WTC11 (cell line): ENCODE measurements at regions not wholly inside any gene's neighbourhood (a gene's known extent, or its start where the extent isn't known, plus 50 kb on each side); places are given as distances from the start of the nearest gene placed in this dataset.

Experiments
- ATAC-seq: fragments of 200-7000 bp; cut with Tn5 transposase; 2 replicates; pipeline ENCODE4 v1.10.0; 2021; ENCODE audit warnings: mild to moderate bottlenecking, moderate library complexity
- CTCF ChIA-PET: fragments of 300-600 bp; sonication (Branson Sonifier 250); formaldehyde crosslinking; loops from one replicate; lab custom pipeline; 2021; ENCODE audit warnings: antibody characterized with exemption; lab: Charles Lee
- POLR2A ChIA-PET: fragments of 350-600 bp; sonication (Branson Sonifier 250); formaldehyde crosslinking; loops from one replicate; lab custom pipeline; 2021; ENCODE audit warnings: antibody characterized with exemption; lab: Charles Lee
- DNase-seq: peaks from one replicate; pipeline ENCODE4 v3.0.0; 2021; ENCODE audit warnings: low spot score
- H3K27ac Mint-ChIP-seq: 2 replicates; pipeline ENCODE4 v1.8.0; 2021; ENCODE audit warnings: mixed read lengths
- H3K27me3 Mint-ChIP-seq: 2 replicates; pipeline ENCODE4 v1.8.0; 2021; ENCODE audit warnings: low read depth, mild to moderate bottlenecking, moderate library complexity, mixed read lengths
- H3K36me3 Mint-ChIP-seq: 2 replicates; pipeline ENCODE4 v1.8.0; 2021; ENCODE audit warnings: mixed read lengths
- H3K4me1 Mint-ChIP-seq: 2 replicates; pipeline ENCODE4 v1.8.0; 2022; ENCODE audit warnings: mixed read lengths
- H3K4me3 Mint-ChIP-seq: 2 replicates; pipeline ENCODE4 v1.8.0; 2021; ENCODE audit warnings: mild to moderate bottlenecking, moderate library complexity, mixed read lengths
- H3K9me3 Mint-ChIP-seq: 2 replicates; pipeline ENCODE4 v1.8.0; 2021; ENCODE audit warnings: mixed read lengths
- EMX1 ChIP-seq: fragments of 250-450 bp; sonication (Bioruptor Pico); IDR thresholded peaks from 2 replicates; pipeline ENCODE4 v1.8.0; 2021; ENCODE audit warnings: mild to moderate bottlenecking
- FOXP1 ChIP-seq: sonication (generic); formaldehyde crosslinking; IDR thresholded peaks from 2 replicates; pipeline ENCODE4 v1.8.0; 2022; ENCODE audit warnings: missing genetic modification reagents, mild to moderate bottlenecking, moderate library complexity, borderline replicate concordance
- GABPB1 ChIP-seq: sonication (generic); formaldehyde crosslinking; IDR thresholded peaks from 2 replicates; pipeline ENCODE4 v1.8.1; 2023; ENCODE audit warnings: mild to moderate bottlenecking, missing genetic modification reagents
- GRHL2 ChIP-seq: fragments of 250-450 bp; sonication (Bioruptor Pico); IDR thresholded peaks from 2 replicates; pipeline ENCODE4 v1.8.0; 2022; ENCODE audit warnings: mild to moderate bottlenecking, moderate library complexity; ENCODE audit not compliant: insufficient replicate concordance, severe bottlenecking
- JAZF1 ChIP-seq: fragments of 250-450 bp; sonication (Bioruptor Pico); IDR thresholded peaks from 2 replicates; pipeline ENCODE4 v1.9.0; 2021; ENCODE audit warnings: moderate library complexity, mild to moderate bottlenecking, inconsistent platforms
- JUN ChIP-seq: sonication (generic); formaldehyde crosslinking; IDR thresholded peaks from 2 replicates; pipeline ENCODE4 v1.8.0; 2023; ENCODE audit warnings: mild to moderate bottlenecking, missing genetic modification reagents
- MXD4 ChIP-seq: fragments of 250-450 bp; sonication (Bioruptor Pico); IDR thresholded peaks from 2 replicates; pipeline ENCODE4 v1.8.0; 2021; ENCODE audit warnings: mild to moderate bottlenecking, moderate library complexity, borderline replicate concordance
- MYBL2 ChIP-seq: sonication (generic); formaldehyde crosslinking; IDR thresholded peaks from 2 replicates; pipeline ENCODE4 v1.8.1; 2023; ENCODE audit warnings: mild to moderate bottlenecking, moderate library complexity, missing genetic modification reagents
- NFYB ChIP-seq: sonication (generic); formaldehyde crosslinking; conservative IDR thresholded peaks from 2 replicates; pipeline ENCODE4 v1.8.0; 2022; ENCODE audit warnings: low read depth, missing genetic modification reagents
- NR1H2 ChIP-seq: sonication (generic); formaldehyde crosslinking; IDR thresholded peaks from 2 replicates; pipeline ENCODE4 v1.9.0; 2021; ENCODE audit warnings: mild to moderate bottlenecking, moderate library complexity, missing genetic modification reagents
- NR2C2 ChIP-seq: sonication (generic); formaldehyde crosslinking; IDR thresholded peaks from 2 replicates; pipeline ENCODE4 v1.8.0; 2022; ENCODE audit warnings: mild to moderate bottlenecking, missing genetic modification reagents
- SOX15 ChIP-seq: fragments of 250-450 bp; sonication (Bioruptor Pico); IDR thresholded peaks from 2 replicates; pipeline ENCODE4 v1.9.0; 2021; ENCODE audit warnings: mild to moderate bottlenecking
- SP1 ChIP-seq: sonication (generic); formaldehyde crosslinking; conservative IDR thresholded peaks from 2 replicates; pipeline ENCODE4 v1.8.1; 2022; ENCODE audit warnings: missing genetic modification reagents
- TEAD1 ChIP-seq: sonication (generic); formaldehyde crosslinking; IDR thresholded peaks from 2 replicates; pipeline ENCODE4 v1.8.0; 2022; ENCODE audit warnings: mild to moderate bottlenecking, missing genetic modification reagents
- ZNF121 ChIP-seq: sonication (generic); formaldehyde crosslinking; IDR thresholded peaks from 2 replicates; pipeline ENCODE4 v1.8.0; 2023; ENCODE audit warnings: missing genetic modification reagents
- ZNF232 ChIP-seq: sonication (generic); formaldehyde crosslinking; IDR thresholded peaks from 2 replicates; pipeline ENCODE4 v1.8.0; 2022; ENCODE audit warnings: mild to moderate bottlenecking, missing genetic modification reagents
- ZNF263 ChIP-seq: sonication (generic); formaldehyde crosslinking; IDR thresholded peaks from 2 replicates; pipeline ENCODE4 v1.8.1; 2022; ENCODE audit warnings: low read depth, mild to moderate bottlenecking, moderate library complexity, missing genetic modification reagents
- ZNF671 ChIP-seq: fragments of 250-450 bp; sonication (Bioruptor Pico); IDR thresholded peaks from 2 replicates; pipeline ENCODE4 v1.8.0; 2021; ENCODE audit warnings: mild to moderate bottlenecking
- TF ChIP-seq, protein P1 (sequence below): fragments of 250-450 bp; sonication (Bioruptor Pico); IDR thresholded peaks from 2 replicates; pipeline ENCODE4 v1.9.0; 2021; ENCODE audit warnings: mild to moderate bottlenecking
- TF ChIP-seq, protein P2 (sequence below): sonication (generic); formaldehyde crosslinking; IDR thresholded peaks from 2 replicates; pipeline ENCODE4 v1.8.0; 2022; ENCODE audit warnings: mild to moderate bottlenecking, missing genetic modification reagents
- TF ChIP-seq, protein P3 (sequence below): sonication (generic); formaldehyde crosslinking; IDR thresholded peaks from 2 replicates; pipeline ENCODE4 v1.8.1; 2023; ENCODE audit warnings: mild to moderate bottlenecking, missing genetic modification reagents, moderate library complexity

DNA sequence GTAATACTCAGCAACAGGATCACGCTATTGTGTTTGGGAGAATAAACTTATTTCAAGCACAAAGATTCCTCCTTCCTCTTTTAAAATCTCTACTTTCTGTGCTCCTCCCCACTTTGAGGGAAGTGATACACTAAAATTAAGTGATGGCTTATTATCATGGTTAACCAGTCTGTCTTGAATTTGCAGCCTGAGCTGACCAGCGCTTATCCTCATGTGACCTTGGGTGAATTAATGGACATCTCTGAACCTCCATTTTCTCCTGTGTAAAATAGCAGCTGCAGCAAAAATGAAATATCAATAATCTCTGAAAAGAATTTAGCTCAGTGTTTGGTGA, 222.6 kb downstream of the BCAS1 start (continued):
- no peak for TF ChIP-seq ZNF121 (CRISPR knock-in tag)

DNA sequence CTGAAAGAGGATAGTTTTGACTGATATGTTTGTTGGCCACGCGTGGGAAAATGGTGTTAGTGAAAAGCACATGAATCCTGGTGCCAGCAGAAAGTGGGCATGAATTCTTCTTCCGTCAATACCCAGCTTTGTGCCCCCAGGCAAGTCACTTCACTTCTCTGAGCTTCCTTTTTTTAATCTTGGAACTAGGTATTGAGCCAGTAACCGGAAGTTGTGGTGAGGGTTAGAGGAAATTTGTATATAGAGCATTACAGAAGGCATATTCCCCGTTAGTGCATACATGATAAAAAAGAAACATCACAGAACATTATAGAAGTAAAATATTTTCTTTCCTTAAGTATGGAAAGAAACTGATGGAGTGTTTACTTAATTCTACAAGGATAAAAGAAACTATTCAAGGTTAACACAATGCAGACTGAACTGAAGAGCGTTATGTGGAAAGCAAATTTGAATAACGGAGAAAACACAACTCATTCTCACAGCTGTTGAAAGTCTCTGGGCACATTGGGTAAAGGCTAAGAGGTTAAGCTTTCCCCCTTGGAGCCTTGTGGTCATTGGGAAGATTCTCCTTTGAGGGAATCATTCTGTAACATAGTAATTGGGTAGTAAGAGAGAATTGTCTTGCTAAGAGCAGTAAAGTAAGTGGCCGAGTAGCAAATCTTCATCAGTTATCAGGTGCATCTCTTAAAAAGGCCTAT, 223.1 kb downstream of the BCAS1 start:
- TF ChIP-seq SP1 (CRISPR knock-in tag) (no peak), JAZF1 (CRISPR knock-in tag) (no peak), ZNF671 (CRISPR knock-in tag) (no peak), EMX1 (CRISPR knock-in tag) (no peak), ZNF263 (no peak), FOXP1 (CRISPR knock-in tag) (no peak), MYBL2 (CRISPR knock-in tag) (no peak), SOX15 (CRISPR knock-in tag) (no peak), TEAD1 (no peak), ZNF121 (CRISPR knock-in tag) (no peak), GRHL2 (CRISPR knock-in tag) (no peak), NFYB (CRISPR knock-in tag) (no peak), ZNF232 (no peak)
- TF ChIP-seq, protein P1, sequence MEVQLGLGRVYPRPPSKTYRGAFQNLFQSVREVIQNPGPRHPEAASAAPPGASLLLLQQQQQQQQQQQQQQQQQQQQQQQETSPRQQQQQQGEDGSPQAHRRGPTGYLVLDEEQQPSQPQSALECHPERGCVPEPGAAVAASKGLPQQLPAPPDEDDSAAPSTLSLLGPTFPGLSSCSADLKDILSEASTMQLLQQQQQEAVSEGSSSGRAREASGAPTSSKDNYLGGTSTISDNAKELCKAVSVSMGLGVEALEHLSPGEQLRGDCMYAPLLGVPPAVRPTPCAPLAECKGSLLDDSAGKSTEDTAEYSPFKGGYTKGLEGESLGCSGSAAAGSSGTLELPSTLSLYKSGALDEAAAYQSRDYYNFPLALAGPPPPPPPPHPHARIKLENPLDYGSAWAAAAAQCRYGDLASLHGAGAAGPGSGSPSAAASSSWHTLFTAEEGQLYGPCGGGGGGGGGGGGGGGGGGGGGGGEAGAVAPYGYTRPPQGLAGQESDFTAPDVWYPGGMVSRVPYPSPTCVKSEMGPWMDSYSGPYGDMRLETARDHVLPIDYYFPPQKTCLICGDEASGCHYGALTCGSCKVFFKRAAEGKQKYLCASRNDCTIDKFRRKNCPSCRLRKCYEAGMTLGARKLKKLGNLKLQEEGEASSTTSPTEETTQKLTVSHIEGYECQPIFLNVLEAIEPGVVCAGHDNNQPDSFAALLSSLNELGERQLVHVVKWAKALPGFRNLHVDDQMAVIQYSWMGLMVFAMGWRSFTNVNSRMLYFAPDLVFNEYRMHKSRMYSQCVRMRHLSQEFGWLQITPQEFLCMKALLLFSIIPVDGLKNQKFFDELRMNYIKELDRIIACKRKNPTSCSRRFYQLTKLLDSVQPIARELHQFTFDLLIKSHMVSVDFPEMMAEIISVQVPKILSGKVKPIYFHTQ: no peak
- TF ChIP-seq, protein P2, sequence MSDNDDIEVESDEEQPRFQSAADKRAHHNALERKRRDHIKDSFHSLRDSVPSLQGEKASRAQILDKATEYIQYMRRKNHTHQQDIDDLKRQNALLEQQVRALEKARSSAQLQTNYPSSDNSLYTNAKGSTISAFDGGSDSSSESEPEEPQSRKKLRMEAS (CRISPR knock-in tag): no peak
- H3K27me3 Mint-ChIP-seq: no peaks in the 10 kb centered on the region
- H3K9me3 Mint-ChIP-seq: 0 out of 2 replicates have a peak, but pooled peaks cover 4% of the 10 kb centered on the region
- no peak overlapping the region for H3K4me3 Mint-ChIP-seq
- no peak overlapping the region for H3K27ac Mint-ChIP-seq
- H3K4me1 Mint-ChIP-seq: peaks cover 10% of the 10 kb centered on the region
- ATAC-seq: no peak
- POLR2A ChIA-PET: no interaction called here
- CTCF ChIA-PET: interaction anchor here (0.5 kb wide), 1 partner anchor 273 kb away, joined by 4 read pairs; no protein-coding TSS in a partner anchor
- no peaks in the 10 kb centered on the region for H3K36me3 Mint-ChIP-seq
- DNase-seq: no peak

DNA sequence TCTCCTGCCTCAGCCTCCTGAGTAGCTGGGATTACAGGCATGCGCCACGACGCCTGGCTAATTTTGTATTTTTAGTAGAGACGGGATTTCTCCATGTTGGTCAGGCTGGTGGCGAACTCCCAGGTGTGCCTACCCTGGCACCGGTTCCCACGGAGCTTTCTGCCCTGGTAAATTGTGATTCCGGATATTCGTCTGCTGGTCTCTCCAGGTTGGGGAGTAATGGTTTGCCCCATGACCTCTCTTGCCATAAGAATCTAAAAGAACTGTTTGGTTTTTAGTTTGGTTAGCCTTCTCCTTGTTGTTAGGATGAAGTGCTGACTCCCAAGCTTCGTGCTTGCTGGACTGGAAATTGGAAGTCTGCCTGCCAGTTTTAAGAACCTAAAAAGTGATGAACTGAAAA, 223.8 kb downstream of the BCAS1 start:
- Mint-ChIP-seq H3K4me1 (peaks cover 7% of the 10 kb centered on the region), H3K4me3 (no peak overlapping the region), H3K27me3 (no peaks in the 10 kb centered on the region), H3K27ac (no peak overlapping the region), H3K36me3 (no peaks in the 10 kb centered on the region), H3K9me3 (0 out of 2 replicates have a peak, but pooled peaks cover 4% of the 10 kb centered on the region)
- CTCF ChIA-PET: no interaction called here
- no peak for DNase-seq
- ATAC-seq: no peak
- POLR2A ChIA-PET: no interaction called here
- TF ChIP-seq GABPB1 (CRISPR knock-in tag) (no peak), NR2C2 (CRISPR knock-in tag) (no peak), MXD4 (CRISPR knock-in tag) (no peak), NR1H2 (no peak), EMX1 (CRISPR knock-in tag) (no peak), JUN (CRISPR knock-in tag) (no peak)

DNA sequence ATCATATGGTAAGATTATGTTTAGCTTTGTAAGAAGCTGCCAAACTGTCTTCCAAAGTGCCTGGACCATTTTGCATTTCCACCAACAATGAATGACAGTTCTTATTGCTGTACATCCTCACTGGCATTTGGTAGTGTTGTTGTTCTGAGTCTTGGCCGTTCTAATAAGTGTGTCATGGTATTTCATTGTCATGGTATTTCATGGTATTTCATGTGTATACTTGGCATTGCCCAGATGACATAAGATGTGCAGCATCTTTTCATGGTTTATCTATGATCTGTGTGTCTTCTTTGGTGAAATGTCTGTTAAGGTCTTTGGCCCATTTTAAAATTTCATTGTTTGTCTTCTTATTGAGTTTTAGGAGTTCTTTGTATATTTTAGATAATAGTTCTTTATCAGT, 224.4 kb downstream of the BCAS1 start:
- POLR2A ChIA-PET: no interaction called here
- ATAC-seq (no peak), DNase-seq (no peak)
- CTCF ChIA-PET: no interaction called here
- Mint-ChIP-seq H3K9me3 (0 out of 2 replicates have a peak, but pooled peaks cover 4% of the 10 kb centered on the region), H3K36me3 (no peaks in the 10 kb centered on the region), H3K4me1 (peaks cover 7% of the 10 kb centered on the region), H3K27me3 (no peaks in the 10 kb centered on the region), H3K4me3 (no peak overlapping the region), H3K27ac (no peak overlapping the region)
- TF ChIP-seq, protein P3, sequence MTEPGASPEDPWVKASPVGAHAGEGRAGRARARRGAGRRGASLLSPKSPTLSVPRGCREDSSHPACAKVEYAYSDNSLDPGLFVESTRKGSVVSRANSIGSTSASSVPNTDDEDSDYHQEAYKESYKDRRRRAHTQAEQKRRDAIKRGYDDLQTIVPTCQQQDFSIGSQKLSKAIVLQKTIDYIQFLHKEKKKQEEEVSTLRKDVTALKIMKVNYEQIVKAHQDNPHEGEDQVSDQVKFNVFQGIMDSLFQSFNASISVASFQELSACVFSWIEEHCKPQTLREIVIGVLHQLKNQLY (CRISPR knock-in tag): no peak
